Naive thymus-derived CD4-positive, alpha-beta T cell (primary cell): ENCODE measurements at regions not wholly inside any gene's neighbourhood (a gene's known extent, or its start where the extent isn't known, plus 50 kb on each side); places are given as distances from the start of the nearest gene placed in this dataset.

Experiments used
- ATAC-seq: fragments of 150-1000 bp; cut with Tn5 transposase; 2 replicates; pipeline ENCODE4 v1.10.0; 2021; ENCODE audit warnings: mild to moderate bottlenecking, moderate library complexity
- CTCF ChIA-PET: fragments of 350-600 bp; sonication (Branson Sonifier 250); formaldehyde crosslinking; loops from one replicate; lab custom pipeline; 2021; ENCODE audit warnings: antibody characterized with exemption; lab: Charles Lee
- POLR2A ChIA-PET: fragments of 350-600 bp; sonication (Branson Sonifier 250); formaldehyde crosslinking; loops from one replicate; lab custom pipeline; 2021; ENCODE audit warnings: antibody characterized with exemption, inconsistent platforms; lab: Charles Lee
- DNase-seq, 9 donors: peaks; one replicate each; pipeline versions ENCODE4 v3.0.0 to v3.0.0-alpha.2; 2020 to 2022; ENCODE audit warnings: mixed read lengths in 1 of 9
- H3K27ac ChIP-seq: one replicate; pipeline ENCODE4 v1.7.0; 2013; ENCODE audit warnings: mild to moderate bottlenecking, low read depth, low read length, moderate library complexity
- H3K27me3 ChIP-seq, 2 donors: one replicate each; pipeline ENCODE4 v1.7.0; 2013; ENCODE audit warnings: low read length in 2 of 2, mild to moderate bottlenecking in 2 of 2, moderate library complexity in 2 of 2; ENCODE audit not compliant: control insufficient read depth in 2 of 2, insufficient read depth in 2 of 2
- H3K36me3 ChIP-seq, 3 experiments: 1 replicate in 2 of 3; 2 replicates in 1 of 3; pipeline ENCODE4 v1.7.0; 2013; ENCODE audit warnings: low read length in 3 of 3, mild to moderate bottlenecking in 3 of 3, moderate library complexity in 1 of 3; ENCODE audit not compliant: insufficient read depth in 3 of 3, control insufficient read depth in 2 of 3
- H3K4me1 ChIP-seq, 2 donors: one replicate each; pipeline ENCODE4 v1.7.0; 2013; ENCODE audit warnings: low read length in 2 of 2, mild to moderate bottlenecking in 2 of 2, moderate library complexity in 1 of 2; ENCODE audit not compliant: control insufficient read depth in 2 of 2, insufficient read depth in 2 of 2
- H3K4me3 ChIP-seq: 2 replicates; pipeline ENCODE4 v1.7.0; 2013; ENCODE audit warnings: mild to moderate bottlenecking, low read length
- H3K9me3 ChIP-seq, 3 experiments: 1 replicate in 2 of 3; 2 replicates in 1 of 3; pipeline ENCODE4 v1.7.0; 2013; ENCODE audit warnings: low read length in 3 of 3; ENCODE audit not compliant: control insufficient read depth in 2 of 3
- H3K27ac Mint-ChIP-seq, 9 donors: one replicate each; pipeline ENCODE4 v1.8.0; 2020 to 2022; ENCODE audit warnings: mixed read lengths in 9 of 9, mild to moderate bottlenecking in 8 of 9, moderate library complexity in 5 of 9, inconsistent platforms in 2 of 9
- H3K27me3 Mint-ChIP-seq, 5 donors: one replicate each; pipeline ENCODE4 v1.8.0; 2021 to 2022; ENCODE audit warnings: mixed read lengths in 5 of 5, mild to moderate bottlenecking in 1 of 5
- H3K36me3 Mint-ChIP-seq, 5 donors: one replicate each; pipeline ENCODE4 v1.8.0; 2020 to 2022; ENCODE audit warnings: mixed read lengths in 5 of 5, mild to moderate bottlenecking in 3 of 5, inconsistent platforms in 1 of 5
- H3K4me1 Mint-ChIP-seq, 7 donors: one replicate each; pipeline ENCODE4 v1.8.0; 2020 to 2022; ENCODE audit warnings: mixed read lengths in 7 of 7, mild to moderate bottlenecking in 3 of 7, inconsistent platforms in 1 of 7
- H3K4me3 Mint-ChIP-seq, 10 donors: one replicate each; pipeline ENCODE4 v1.8.0; 2020 to 2022; ENCODE audit warnings: mild to moderate bottlenecking in 10 of 10, mixed read lengths in 10 of 10, moderate library complexity in 6 of 10, inconsistent platforms in 2 of 10
- H3K9me3 Mint-ChIP-seq, 11 donors: one replicate each; pipeline ENCODE4 v1.8.0; 2020 to 2022; ENCODE audit warnings: mixed read lengths in 11 of 11, mild to moderate bottlenecking in 4 of 11, inconsistent platforms in 1 of 11, moderate library complexity in 1 of 11
- intact Hi-C, 2 donors: fragments of 100-400 bp; cut with micrococcal nuclease; formaldehyde crosslinking; loops; one replicate each; pipeline ENCODE4 v1.15.1; 2023

DNA sequence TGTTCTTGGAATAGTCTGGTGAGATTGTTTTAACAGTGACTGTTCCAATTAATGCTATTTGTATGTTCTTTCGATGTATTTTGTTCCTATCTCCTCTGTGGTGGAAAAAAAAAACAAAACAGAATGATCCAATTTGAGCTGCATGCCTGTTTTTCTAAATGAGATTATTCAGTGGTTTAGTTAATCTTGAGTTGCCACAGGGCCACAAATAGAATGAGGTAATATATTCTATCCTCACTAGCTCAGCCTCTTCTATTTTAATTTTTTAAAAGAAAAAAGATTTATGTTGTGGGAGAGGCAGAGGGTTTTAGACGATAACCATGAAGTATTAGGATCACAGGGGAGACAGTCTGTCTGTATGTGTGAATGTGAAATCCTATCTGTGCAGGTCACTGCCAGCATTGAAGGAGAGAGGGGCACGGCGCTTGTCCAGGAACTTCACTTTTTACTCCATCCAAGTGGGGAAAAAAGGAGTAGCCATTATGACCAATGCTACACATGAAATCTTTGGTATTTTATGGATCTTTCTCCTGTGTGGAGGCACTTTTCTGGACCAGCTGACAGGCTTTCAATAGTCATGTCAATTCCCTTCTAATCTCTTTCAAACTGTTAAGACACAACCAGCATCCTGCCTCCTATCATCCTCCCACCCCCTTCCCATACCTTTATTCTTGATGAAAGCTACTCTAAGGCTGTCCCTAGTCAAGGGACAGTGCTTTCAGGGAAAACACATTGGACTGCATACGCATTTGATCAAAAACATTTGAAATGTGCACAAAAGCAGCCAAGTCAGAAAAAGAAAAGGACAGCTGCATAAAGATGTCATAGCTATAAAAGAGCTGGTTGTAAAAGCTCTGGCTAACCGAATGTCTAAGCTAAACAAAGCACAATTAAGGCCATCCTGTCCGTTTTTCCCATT, 1063.8 kb upstream of the INTU start:
- ChIA-PET POLR2A (no interaction called here), CTCF (no interaction called here)
- DNase-seq (no peak), ATAC-seq (no peak)
- Histone ChIP-seq H3K27me3 (no peaks in the 10 kb centered on the region), H3K4me1 (no peaks in the 10 kb centered on the region), H3K4me3 (no peak overlapping the region), H3K36me3 (no peaks in the 10 kb centered on the region), H3K27ac (no peak overlapping the region), H3K9me3 (no peaks in the 10 kb centered on the region)
- Mint-ChIP-seq H3K4me3 (no peak overlapping the region), H3K27me3 (no peaks in the 10 kb centered on the region), H3K36me3 (no peaks in the 10 kb centered on the region), H3K4me1 (no peaks in the 10 kb centered on the region), H3K27ac (no peak overlapping the region), H3K9me3 (peaks cover 0 to 16% (median 4%) of the 10 kb centered on the region in 11 donors)
- intact Hi-C loops: no loop called here

DNA sequence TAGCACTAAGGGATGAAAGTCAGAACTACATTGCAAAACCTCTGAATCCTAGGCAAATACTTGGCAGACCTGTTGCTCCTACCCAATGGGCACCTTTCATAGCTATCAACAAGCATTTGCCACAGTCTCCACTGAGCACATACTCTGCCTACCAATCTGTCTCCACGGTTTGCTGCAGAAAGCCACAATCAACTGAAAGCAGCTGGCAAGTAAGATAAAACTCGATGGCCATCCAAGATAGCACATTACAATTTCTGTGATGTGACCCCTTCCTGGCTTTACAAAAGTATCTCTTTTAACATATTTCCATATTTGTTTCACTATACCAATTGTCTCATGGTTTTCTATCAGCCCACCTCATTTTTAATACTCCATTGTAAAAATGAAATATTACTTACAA, 1060.5 kb upstream of the INTU start:
- ChIA-PET CTCF (no interaction called here), POLR2A (no interaction called here)
- H3K4me3 Mint-ChIP-seq: no peak overlapping the region
- H3K9me3 Mint-ChIP-seq: peaks cover 0 to 5% (median under 1%) of the 10 kb centered on the region in 11 donors
- H3K36me3 Mint-ChIP-seq: no peaks in the 10 kb centered on the region
- no peaks in the 10 kb centered on the region for H3K4me1 Mint-ChIP-seq
- no peak overlapping the region for H3K4me3 ChIP-seq
- no peaks in the 10 kb centered on the region for H3K9me3 ChIP-seq
- ATAC-seq: no peak
- no peak overlapping the region for H3K27ac Mint-ChIP-seq
- DNase-seq: no peak
- H3K27ac ChIP-seq: no peak overlapping the region
- no peaks in the 10 kb centered on the region for H3K36me3 ChIP-seq
- H3K27me3 Mint-ChIP-seq: no peaks in the 10 kb centered on the region
- no peaks in the 10 kb centered on the region for H3K4me1 ChIP-seq
- no peaks in the 10 kb centered on the region for H3K27me3 ChIP-seq
- intact Hi-C loops: no loop called here

DNA sequence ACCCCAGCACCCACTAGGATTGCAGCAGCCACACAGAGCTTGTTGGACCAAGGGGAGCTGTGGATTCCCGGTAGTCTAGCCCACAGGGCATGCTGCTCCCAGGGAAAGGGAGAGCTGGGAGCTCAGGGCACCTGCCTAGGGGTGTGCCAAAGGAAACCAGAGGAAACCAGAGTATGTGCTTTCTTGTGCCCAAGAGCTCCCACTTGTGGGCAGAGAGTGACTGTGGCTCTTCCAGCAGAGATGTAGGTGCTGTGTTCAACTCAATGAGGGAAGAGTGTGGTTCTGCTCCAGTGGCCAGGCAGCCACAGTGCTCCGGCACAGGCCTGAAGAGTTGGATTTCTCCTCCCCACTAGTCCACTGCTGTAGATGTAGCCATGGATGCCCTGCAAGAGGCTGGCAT, 1050.0 kb upstream of the INTU start:
- intact Hi-C loops: no loop called here
- H3K4me3 Mint-ChIP-seq: no peak overlapping the region

DNA sequence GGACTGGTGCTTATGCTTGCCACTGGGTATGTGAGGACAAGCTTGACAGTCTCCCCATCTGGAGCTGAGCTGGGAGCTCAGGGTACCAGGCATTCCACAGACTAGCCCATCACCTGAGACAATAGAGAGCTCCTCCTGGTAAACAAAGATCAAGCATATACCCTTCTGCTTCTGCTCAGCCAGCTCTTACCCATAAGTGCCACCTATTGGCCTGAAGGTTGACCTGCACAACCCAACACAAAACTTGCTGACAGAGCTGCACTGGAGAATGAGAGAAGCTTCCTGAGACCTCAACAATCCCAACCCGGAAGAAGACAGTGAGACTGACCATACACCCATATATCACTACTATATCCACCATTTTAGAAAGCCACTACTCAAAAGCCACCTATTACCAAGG, 1049.2 kb upstream of the INTU start:
- H3K36me3 ChIP-seq: no peaks in the 10 kb centered on the region
- DNase-seq (no peak), ATAC-seq (no peak)
- H3K4me3 ChIP-seq: no peak overlapping the region
- Mint-ChIP-seq H3K9me3 (peaks cover 2 to 36% (median 13%) of the 10 kb centered on the region in 11 donors), H3K27ac (no peak overlapping the region), H3K4me1 (no peaks in the 10 kb centered on the region), H3K36me3 (peaks cover 0 to 4% (median 0%) of the 10 kb centered on the region in 5 donors), H3K4me3 (no peak overlapping the region), H3K27me3 (no peaks in the 10 kb centered on the region)
- intact Hi-C loops: no loop called here
- no peaks in the 10 kb centered on the region for H3K27me3 ChIP-seq
- ChIA-PET POLR2A (no interaction called here), CTCF (no interaction called here)
- H3K27ac ChIP-seq: no peak overlapping the region
- H3K9me3 ChIP-seq: no peaks in the 10 kb centered on the region
- H3K4me1 ChIP-seq: no peaks in the 10 kb centered on the region

More for the DNA sequence above, 1050.0 kb upstream of the INTU start:
- Histone ChIP-seq H3K27ac (no peak overlapping the region), H3K36me3 (no peaks in the 10 kb centered on the region), H3K9me3 (no peaks in the 10 kb centered on the region), H3K4me1 (no peaks in the 10 kb centered on the region), H3K4me3 (no peak overlapping the region), H3K27me3 (no peaks in the 10 kb centered on the region)
- no peaks in the 10 kb centered on the region for H3K4me1 Mint-ChIP-seq
- ATAC-seq: no peak
- H3K27ac Mint-ChIP-seq: no peak overlapping the region
- ChIA-PET CTCF (no interaction called here), POLR2A (no interaction called here)
- H3K27me3 Mint-ChIP-seq: no peaks in the 10 kb centered on the region
- no peak for DNase-seq
- H3K36me3 Mint-ChIP-seq: peaks cover 0 to 4% (median 0%) of the 10 kb centered on the region in 5 donors
- peaks cover 2 to 38% (median 13%) of the 10 kb centered on the region in 11 donors for H3K9me3 Mint-ChIP-seq

DNA sequence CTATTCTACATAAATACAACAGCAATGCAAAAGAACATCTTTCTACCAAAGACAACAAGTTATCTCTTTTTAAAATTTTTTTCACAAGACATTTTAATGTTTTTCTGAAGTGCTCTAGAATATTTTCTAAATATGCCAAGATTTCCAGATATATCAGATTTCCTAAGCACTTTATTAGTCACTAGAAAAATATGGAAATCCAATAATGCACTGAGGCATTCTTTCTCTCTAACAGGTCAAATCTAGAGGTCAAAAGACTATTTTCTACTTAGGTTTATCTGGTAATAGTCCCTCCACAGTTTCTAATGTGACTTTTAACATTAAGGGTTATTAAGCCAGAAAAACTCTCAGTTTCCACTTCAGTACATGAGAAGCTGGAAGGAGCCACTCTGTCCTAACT, 1041.2 kb upstream of the INTU start:
- no peaks in the 10 kb centered on the region for H3K9me3 ChIP-seq
- peaks cover 0 to 17% (median 4%) of the 10 kb centered on the region in 11 donors for H3K9me3 Mint-ChIP-seq
- H3K27ac ChIP-seq: no peak overlapping the region
- ChIA-PET POLR2A (no interaction called here), CTCF (no interaction called here)
- H3K4me3 ChIP-seq: no peak overlapping the region
- H3K27me3 Mint-ChIP-seq: no peaks in the 10 kb centered on the region
- H3K36me3 ChIP-seq: no peaks in the 10 kb centered on the region
- ATAC-seq: no peak
- H3K4me3 Mint-ChIP-seq: no peak overlapping the region
- no peak overlapping the region for H3K27ac Mint-ChIP-seq
- DNase-seq: no peak
- intact Hi-C loops: no loop called here
- H3K27me3 ChIP-seq: no peaks in the 10 kb centered on the region
- no peaks in the 10 kb centered on the region for H3K36me3 Mint-ChIP-seq
- no peaks in the 10 kb centered on the region for H3K4me1 ChIP-seq
- no peaks in the 10 kb centered on the region for H3K4me1 Mint-ChIP-seq

DNA sequence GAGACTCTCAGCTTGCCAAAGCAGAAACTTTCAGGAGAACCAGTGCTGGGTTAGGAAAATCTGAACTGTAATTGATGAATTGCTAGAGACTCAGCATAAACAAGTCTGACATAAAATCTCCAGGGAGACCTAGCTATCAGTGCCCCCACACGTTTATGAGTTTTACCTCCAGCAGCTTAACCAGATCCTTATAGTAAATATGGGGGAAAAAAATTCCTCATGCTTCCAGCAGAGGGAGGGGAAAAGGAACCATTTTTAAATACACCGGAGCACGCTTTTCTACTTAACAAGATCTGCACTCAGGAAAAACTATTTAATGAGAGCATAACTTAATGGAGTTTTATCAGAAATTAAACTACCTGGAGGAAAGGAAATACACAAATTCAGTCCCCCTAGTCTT, 1040.7 kb upstream of the INTU start:
- Mint-ChIP-seq H3K4me3 (no peak overlapping the region), H3K27me3 (no peaks in the 10 kb centered on the region), H3K27ac (no peak overlapping the region), H3K4me1 (no peaks in the 10 kb centered on the region), H3K36me3 (no peaks in the 10 kb centered on the region), H3K9me3 (peaks cover 0 to 15% (median 4%) of the 10 kb centered on the region in 11 donors)
- no peak overlapping the region for H3K27ac ChIP-seq
- H3K36me3 ChIP-seq: no peaks in the 10 kb centered on the region
- no peaks in the 10 kb centered on the region for H3K9me3 ChIP-seq
- ChIA-PET CTCF (no interaction called here), POLR2A (no interaction called here)
- ATAC-seq (no peak), DNase-seq (no peak)
- no peak overlapping the region for H3K4me3 ChIP-seq
- intact Hi-C loops: no loop called here
- H3K27me3 ChIP-seq: no peaks in the 10 kb centered on the region
- H3K4me1 ChIP-seq: no peaks in the 10 kb centered on the region

DNA sequence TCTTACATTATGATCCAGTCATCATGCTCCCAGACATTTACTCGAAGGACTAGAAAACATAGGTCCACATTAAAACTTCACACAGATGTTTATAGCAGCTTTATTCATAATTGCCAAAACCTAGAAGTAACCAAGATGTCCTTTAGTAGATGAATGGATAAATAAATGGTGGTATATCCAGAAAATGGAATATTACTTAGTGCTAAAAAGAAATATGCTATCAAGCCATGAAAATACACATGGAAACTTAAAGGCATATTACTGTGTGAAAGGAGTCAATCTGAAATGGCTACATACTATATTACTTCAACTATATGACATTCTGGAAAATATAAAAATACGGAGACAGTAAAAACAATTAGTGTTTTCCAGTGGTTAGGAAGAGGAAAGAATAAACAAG, 1039.1 kb upstream of the INTU start:
- intact Hi-C loops: no loop called here
- no peaks in the 10 kb centered on the region for H3K27me3 Mint-ChIP-seq
- Histone ChIP-seq H3K9me3 (no peaks in the 10 kb centered on the region), H3K27ac (no peak overlapping the region), H3K27me3 (no peaks in the 10 kb centered on the region), H3K4me3 (no peak overlapping the region), H3K36me3 (no peaks in the 10 kb centered on the region), H3K4me1 (no peaks in the 10 kb centered on the region)
- CTCF ChIA-PET: no interaction called here
- POLR2A ChIA-PET: no interaction called here
- no peaks in the 10 kb centered on the region for H3K36me3 Mint-ChIP-seq
- DNase-seq (no peak), ATAC-seq (no peak)
- peaks cover 0 to 15% (median 2%) of the 10 kb centered on the region in 11 donors for H3K9me3 Mint-ChIP-seq
- H3K4me3 Mint-ChIP-seq: no peak overlapping the region
- no peaks in the 10 kb centered on the region for H3K4me1 Mint-ChIP-seq
- no peak overlapping the region for H3K27ac Mint-ChIP-seq
